WTC11 (cell line): ENCODE measurements at regions not wholly inside any gene's neighbourhood (a gene's known extent, or its start where the extent isn't known, plus 50 kb on each side); places are given as distances from the start of the nearest gene placed in this dataset.

ENCODE experiments used
- ATAC-seq: fragments of 200-7000 bp; cut with Tn5 transposase; 2 replicates; pipeline ENCODE4 v1.10.0; 2021; ENCODE audit warnings: mild to moderate bottlenecking, moderate library complexity
- CTCF ChIA-PET: fragments of 300-600 bp; sonication (Branson Sonifier 250); formaldehyde crosslinking; loops from one replicate; lab custom pipeline; 2021; ENCODE audit warnings: antibody characterized with exemption; lab: Charles Lee
- POLR2A ChIA-PET: fragments of 350-600 bp; sonication (Branson Sonifier 250); formaldehyde crosslinking; loops from one replicate; lab custom pipeline; 2021; ENCODE audit warnings: antibody characterized with exemption; lab: Charles Lee
- DNase-seq: peaks from one replicate; pipeline ENCODE4 v3.0.0; 2021; ENCODE audit warnings: low spot score
- H3K27ac Mint-ChIP-seq: 2 replicates; pipeline ENCODE4 v1.8.0; 2021; ENCODE audit warnings: mixed read lengths
- H3K27me3 Mint-ChIP-seq: 2 replicates; pipeline ENCODE4 v1.8.0; 2021; ENCODE audit warnings: low read depth, mild to moderate bottlenecking, moderate library complexity, mixed read lengths
- H3K36me3 Mint-ChIP-seq: 2 replicates; pipeline ENCODE4 v1.8.0; 2021; ENCODE audit warnings: mixed read lengths
- H3K4me1 Mint-ChIP-seq: 2 replicates; pipeline ENCODE4 v1.8.0; 2022; ENCODE audit warnings: mixed read lengths
- H3K4me3 Mint-ChIP-seq: 2 replicates; pipeline ENCODE4 v1.8.0; 2021; ENCODE audit warnings: mild to moderate bottlenecking, moderate library complexity, mixed read lengths
- H3K9me3 Mint-ChIP-seq: 2 replicates; pipeline ENCODE4 v1.8.0; 2021; ENCODE audit warnings: mixed read lengths
- ELF4 ChIP-seq: sonication (generic); formaldehyde crosslinking; IDR thresholded peaks from 2 replicates; pipeline ENCODE4 v1.8.1; 2022; ENCODE audit warnings: low read depth, mild to moderate bottlenecking, moderate library complexity, missing genetic modification reagents
- NR2C2 ChIP-seq: sonication (generic); formaldehyde crosslinking; IDR thresholded peaks from 2 replicates; pipeline ENCODE4 v1.8.0; 2022; ENCODE audit warnings: mild to moderate bottlenecking, missing genetic modification reagents
- NR3C1 ChIP-seq: sonication (generic); formaldehyde crosslinking; conservative IDR thresholded peaks from 2 replicates; pipeline ENCODE4 v1.8.1; 2023; ENCODE audit warnings: low read depth, mild to moderate bottlenecking, missing genetic modification reagents
- RORB ChIP-seq: fragments of 250-450 bp; sonication (Bioruptor Pico); IDR thresholded peaks from 2 replicates; pipeline ENCODE4 v1.9.0; 2021; ENCODE audit warnings: mild to moderate bottlenecking
- SP1 ChIP-seq: sonication (generic); formaldehyde crosslinking; conservative IDR thresholded peaks from 2 replicates; pipeline ENCODE4 v1.8.1; 2022; ENCODE audit warnings: missing genetic modification reagents
- TEAD1 ChIP-seq: sonication (generic); formaldehyde crosslinking; IDR thresholded peaks from 2 replicates; pipeline ENCODE4 v1.8.0; 2022; ENCODE audit warnings: mild to moderate bottlenecking, missing genetic modification reagents
- ZNF232 ChIP-seq: sonication (generic); formaldehyde crosslinking; IDR thresholded peaks from 2 replicates; pipeline ENCODE4 v1.8.0; 2022; ENCODE audit warnings: mild to moderate bottlenecking, missing genetic modification reagents
- ZNF263 ChIP-seq: sonication (generic); formaldehyde crosslinking; IDR thresholded peaks from 2 replicates; pipeline ENCODE4 v1.8.1; 2022; ENCODE audit warnings: low read depth, mild to moderate bottlenecking, moderate library complexity, missing genetic modification reagents
- ZNF317 ChIP-seq: sonication (generic); formaldehyde crosslinking; IDR thresholded peaks from 2 replicates; pipeline ENCODE4 v1.8.1; 2023; ENCODE audit warnings: low read depth, mild to moderate bottlenecking, moderate library complexity, missing genetic modification reagents, borderline replicate concordance
- ZNF671 ChIP-seq: fragments of 250-450 bp; sonication (Bioruptor Pico); IDR thresholded peaks from 2 replicates; pipeline ENCODE4 v1.8.0; 2021; ENCODE audit warnings: mild to moderate bottlenecking
- TF ChIP-seq, protein P1 (sequence below): fragments of 250-450 bp; sonication (Bioruptor Pico); IDR thresholded peaks from 2 replicates; pipeline ENCODE4 v1.9.0; 2021; ENCODE audit warnings: mild to moderate bottlenecking
- TF ChIP-seq, protein P2 (sequence below): sonication (generic); formaldehyde crosslinking; IDR thresholded peaks from 2 replicates; pipeline ENCODE4 v1.8.1; 2022; ENCODE audit warnings: low read depth, missing genetic modification reagents, borderline replicate concordance
- TF ChIP-seq, protein P3 (sequence below): fragments of 200-600 bp; IDR thresholded peaks from 2 replicates; pipeline ENCODE4 v1.8.0; 2022; ENCODE audit warnings: antibody characterized with exemption
- TF ChIP-seq, protein P4 (sequence below): sonication (generic); formaldehyde crosslinking; IDR thresholded peaks from 2 replicates; pipeline ENCODE4 v1.8.1; 2023; ENCODE audit warnings: mild to moderate bottlenecking, missing genetic modification reagents, moderate library complexity
- TF ChIP-seq, protein P5 (sequence below): sonication (generic); formaldehyde crosslinking; conservative IDR thresholded peaks from 2 replicates; pipeline ENCODE4 v1.8.1; 2022; ENCODE audit warnings: mild to moderate bottlenecking, missing genetic modification reagents
- TF ChIP-seq, protein P6 (sequence below): sonication (generic); formaldehyde crosslinking; IDR thresholded peaks from 2 replicates; pipeline ENCODE4 v1.8.1; 2022; ENCODE audit warnings: low read depth, mild to moderate bottlenecking, moderate library complexity, missing genetic modification reagents, borderline replicate concordance
- TF ChIP-seq, protein P7 (sequence below): sonication (generic); formaldehyde crosslinking; IDR thresholded peaks from 2 replicates; pipeline ENCODE4 v1.8.0; 2022; ENCODE audit warnings: mild to moderate bottlenecking, missing genetic modification reagents
- TF ChIP-seq, protein P8 (sequence below): fragments of 250-450 bp; sonication (Bioruptor Pico); IDR thresholded peaks from 2 replicates; pipeline ENCODE4 v1.9.0; 2021; ENCODE audit warnings: mild to moderate bottlenecking
- TF ChIP-seq, protein P9 (sequence below): sonication (generic); formaldehyde crosslinking; IDR thresholded peaks from 2 replicates; pipeline ENCODE4 v1.8.1; 2023; ENCODE audit warnings: mild to moderate bottlenecking, missing genetic modification reagents
- TF ChIP-seq, protein P10 (sequence below): sonication (generic); formaldehyde crosslinking; IDR thresholded peaks from 2 replicates; pipeline ENCODE4 v1.8.0; 2022; ENCODE audit warnings: mild to moderate bottlenecking, missing genetic modification reagents

DNA sequence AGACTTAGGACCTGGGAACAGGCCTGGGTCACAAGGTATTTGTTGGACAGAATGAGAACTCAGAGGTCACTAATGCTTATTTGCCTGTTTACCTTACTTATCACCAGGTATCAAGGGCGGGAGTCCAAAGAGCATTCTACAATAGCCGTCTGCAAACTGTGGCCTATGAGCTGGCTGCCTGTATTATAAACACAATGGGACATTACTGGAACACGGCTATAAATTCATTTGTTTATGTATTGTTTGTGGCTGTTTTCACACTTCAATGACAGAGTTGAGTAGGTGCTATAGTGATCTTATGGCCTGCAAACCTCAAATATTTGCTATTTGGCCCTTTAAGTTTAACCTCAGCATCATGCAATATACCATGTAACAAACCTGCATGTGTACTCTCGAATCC lies 76.6 kb upstream of the ASTN2 start:
- no peak for ATAC-seq
- H3K27me3 Mint-ChIP-seq, result peaks cover 5% of the 10 kb centered on the region
- no peak for DNase-seq
- no peaks in the 10 kb centered on the region for H3K36me3 Mint-ChIP-seq
- no peak overlapping the region for H3K27ac Mint-ChIP-seq
- peaks cover 15% of the 10 kb centered on the region for H3K4me1 Mint-ChIP-seq
- no peak overlapping the region for H3K4me3 Mint-ChIP-seq
- H3K9me3 Mint-ChIP-seq, result peaks cover 9% of the 10 kb centered on the region
- TF ChIP-seq ZNF232 (CRISPR knock-in tag) (no peak), SP1 (CRISPR knock-in tag) (no peak), TEAD1 (no peak), NR2C2 (CRISPR knock-in tag) (no peak)
- TF ChIP-seq, protein P1, sequence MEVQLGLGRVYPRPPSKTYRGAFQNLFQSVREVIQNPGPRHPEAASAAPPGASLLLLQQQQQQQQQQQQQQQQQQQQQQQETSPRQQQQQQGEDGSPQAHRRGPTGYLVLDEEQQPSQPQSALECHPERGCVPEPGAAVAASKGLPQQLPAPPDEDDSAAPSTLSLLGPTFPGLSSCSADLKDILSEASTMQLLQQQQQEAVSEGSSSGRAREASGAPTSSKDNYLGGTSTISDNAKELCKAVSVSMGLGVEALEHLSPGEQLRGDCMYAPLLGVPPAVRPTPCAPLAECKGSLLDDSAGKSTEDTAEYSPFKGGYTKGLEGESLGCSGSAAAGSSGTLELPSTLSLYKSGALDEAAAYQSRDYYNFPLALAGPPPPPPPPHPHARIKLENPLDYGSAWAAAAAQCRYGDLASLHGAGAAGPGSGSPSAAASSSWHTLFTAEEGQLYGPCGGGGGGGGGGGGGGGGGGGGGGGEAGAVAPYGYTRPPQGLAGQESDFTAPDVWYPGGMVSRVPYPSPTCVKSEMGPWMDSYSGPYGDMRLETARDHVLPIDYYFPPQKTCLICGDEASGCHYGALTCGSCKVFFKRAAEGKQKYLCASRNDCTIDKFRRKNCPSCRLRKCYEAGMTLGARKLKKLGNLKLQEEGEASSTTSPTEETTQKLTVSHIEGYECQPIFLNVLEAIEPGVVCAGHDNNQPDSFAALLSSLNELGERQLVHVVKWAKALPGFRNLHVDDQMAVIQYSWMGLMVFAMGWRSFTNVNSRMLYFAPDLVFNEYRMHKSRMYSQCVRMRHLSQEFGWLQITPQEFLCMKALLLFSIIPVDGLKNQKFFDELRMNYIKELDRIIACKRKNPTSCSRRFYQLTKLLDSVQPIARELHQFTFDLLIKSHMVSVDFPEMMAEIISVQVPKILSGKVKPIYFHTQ (CRISPR knock-in tag), result no peak
- TF ChIP-seq, protein P2, sequence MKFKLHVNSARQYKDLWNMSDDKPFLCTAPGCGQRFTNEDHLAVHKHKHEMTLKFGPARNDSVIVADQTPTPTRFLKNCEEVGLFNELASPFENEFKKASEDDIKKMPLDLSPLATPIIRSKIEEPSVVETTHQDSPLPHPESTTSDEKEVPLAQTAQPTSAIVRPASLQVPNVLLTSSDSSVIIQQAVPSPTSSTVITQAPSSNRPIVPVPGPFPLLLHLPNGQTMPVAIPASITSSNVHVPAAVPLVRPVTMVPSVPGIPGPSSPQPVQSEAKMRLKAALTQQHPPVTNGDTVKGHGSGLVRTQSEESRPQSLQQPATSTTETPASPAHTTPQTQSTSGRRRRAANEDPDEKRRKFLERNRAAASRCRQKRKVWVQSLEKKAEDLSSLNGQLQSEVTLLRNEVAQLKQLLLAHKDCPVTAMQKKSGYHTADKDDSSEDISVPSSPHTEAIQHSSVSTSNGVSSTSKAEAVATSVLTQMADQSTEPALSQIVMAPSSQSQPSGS (CRISPR knock-in tag), result no peak
- ChIA-PET POLR2A (no interaction called here), CTCF (no interaction called here)

DNA sequence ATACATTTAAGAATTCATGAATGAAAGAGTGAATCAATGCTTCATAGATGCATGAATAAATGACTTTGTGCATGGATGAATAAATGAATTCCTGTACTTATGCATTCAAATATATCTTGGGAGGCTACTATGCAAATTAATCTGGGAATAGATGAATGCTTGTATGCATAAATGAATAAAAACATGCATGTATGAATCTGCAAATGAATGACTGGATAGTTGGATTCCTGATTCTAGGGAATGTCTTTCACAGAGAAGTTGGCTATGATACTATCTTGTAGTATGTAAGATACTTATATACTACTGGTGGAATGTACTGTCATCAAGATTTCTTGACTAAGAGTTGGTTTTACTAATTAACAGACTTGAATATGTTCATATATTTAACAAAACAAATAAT lies 75.3 kb upstream of the ASTN2 start:
- Mint-ChIP-seq H3K27ac (no peak overlapping the region), H3K4me3 (no peak overlapping the region), H3K36me3 (no peaks in the 10 kb centered on the region), H3K4me1 (peaks cover 21% of the 10 kb centered on the region), H3K9me3 (no peaks in the 10 kb centered on the region), H3K27me3 (peaks cover 5% of the 10 kb centered on the region)
- CTCF ChIA-PET, result interaction anchor here (1.0 to 3.5 kb wide), 2 partner anchors 46 to 132 kb away, joined by 3 to 39 read pairs; no protein-coding TSS in a partner anchor
- DNase-seq (no peak), ATAC-seq (no peak)
- POLR2A ChIA-PET, result no interaction called here
- TF ChIP-seq ZNF317, result no peak
- TF ChIP-seq NR3C1 (CRISPR knock-in tag), result no peak
- TF ChIP-seq, protein P3, sequence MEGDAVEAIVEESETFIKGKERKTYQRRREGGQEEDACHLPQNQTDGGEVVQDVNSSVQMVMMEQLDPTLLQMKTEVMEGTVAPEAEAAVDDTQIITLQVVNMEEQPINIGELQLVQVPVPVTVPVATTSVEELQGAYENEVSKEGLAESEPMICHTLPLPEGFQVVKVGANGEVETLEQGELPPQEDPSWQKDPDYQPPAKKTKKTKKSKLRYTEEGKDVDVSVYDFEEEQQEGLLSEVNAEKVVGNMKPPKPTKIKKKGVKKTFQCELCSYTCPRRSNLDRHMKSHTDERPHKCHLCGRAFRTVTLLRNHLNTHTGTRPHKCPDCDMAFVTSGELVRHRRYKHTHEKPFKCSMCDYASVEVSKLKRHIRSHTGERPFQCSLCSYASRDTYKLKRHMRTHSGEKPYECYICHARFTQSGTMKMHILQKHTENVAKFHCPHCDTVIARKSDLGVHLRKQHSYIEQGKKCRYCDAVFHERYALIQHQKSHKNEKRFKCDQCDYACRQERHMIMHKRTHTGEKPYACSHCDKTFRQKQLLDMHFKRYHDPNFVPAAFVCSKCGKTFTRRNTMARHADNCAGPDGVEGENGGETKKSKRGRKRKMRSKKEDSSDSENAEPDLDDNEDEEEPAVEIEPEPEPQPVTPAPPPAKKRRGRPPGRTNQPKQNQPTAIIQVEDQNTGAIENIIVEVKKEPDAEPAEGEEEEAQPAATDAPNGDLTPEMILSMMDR, result no peak
- TF ChIP-seq, protein P4, sequence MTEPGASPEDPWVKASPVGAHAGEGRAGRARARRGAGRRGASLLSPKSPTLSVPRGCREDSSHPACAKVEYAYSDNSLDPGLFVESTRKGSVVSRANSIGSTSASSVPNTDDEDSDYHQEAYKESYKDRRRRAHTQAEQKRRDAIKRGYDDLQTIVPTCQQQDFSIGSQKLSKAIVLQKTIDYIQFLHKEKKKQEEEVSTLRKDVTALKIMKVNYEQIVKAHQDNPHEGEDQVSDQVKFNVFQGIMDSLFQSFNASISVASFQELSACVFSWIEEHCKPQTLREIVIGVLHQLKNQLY (CRISPR knock-in tag), result no peak
- TF ChIP-seq, protein P5, sequence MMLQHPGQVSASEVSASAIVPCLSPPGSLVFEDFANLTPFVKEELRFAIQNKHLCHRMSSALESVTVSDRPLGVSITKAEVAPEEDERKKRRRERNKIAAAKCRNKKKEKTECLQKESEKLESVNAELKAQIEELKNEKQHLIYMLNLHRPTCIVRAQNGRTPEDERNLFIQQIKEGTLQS (CRISPR knock-in tag), result no peak
- TF ChIP-seq, protein P6, sequence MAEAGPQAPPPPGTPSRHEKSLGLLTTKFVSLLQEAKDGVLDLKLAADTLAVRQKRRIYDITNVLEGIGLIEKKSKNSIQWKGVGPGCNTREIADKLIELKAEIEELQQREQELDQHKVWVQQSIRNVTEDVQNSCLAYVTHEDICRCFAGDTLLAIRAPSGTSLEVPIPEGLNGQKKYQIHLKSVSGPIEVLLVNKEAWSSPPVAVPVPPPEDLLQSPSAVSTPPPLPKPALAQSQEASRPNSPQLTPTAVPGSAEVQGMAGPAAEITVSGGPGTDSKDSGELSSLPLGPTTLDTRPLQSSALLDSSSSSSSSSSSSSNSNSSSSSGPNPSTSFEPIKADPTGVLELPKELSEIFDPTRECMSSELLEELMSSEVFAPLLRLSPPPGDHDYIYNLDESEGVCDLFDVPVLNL (CRISPR knock-in tag), result no peak
- TF ChIP-seq ZNF671, result no peak
- no peak for TF ChIP-seq ELF4 (CRISPR knock-in tag)
- TF ChIP-seq, protein P7, sequence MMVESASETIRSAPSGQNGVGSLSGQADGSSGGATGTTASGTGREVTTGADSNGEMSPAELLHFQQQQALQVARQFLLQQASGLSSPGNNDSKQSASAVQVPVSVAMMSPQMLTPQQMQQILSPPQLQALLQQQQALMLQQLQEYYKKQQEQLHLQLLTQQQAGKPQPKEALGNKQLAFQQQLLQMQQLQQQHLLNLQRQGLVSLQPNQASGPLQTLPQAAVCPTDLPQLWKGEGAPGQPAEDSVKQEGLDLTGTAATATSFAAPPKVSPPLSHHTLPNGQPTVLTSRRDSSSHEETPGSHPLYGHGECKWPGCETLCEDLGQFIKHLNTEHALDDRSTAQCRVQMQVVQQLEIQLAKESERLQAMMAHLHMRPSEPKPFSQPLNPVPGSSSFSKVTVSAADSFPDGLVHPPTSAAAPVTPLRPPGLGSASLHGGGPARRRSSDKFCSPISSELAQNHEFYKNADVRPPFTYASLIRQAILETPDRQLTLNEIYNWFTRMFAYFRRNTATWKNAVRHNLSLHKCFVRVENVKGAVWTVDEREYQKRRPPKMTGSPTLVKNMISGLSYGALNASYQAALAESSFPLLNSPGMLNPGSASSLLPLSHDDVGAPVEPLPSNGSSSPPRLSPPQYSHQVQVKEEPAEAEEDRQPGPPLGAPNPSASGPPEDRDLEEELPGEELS (CRISPR knock-in tag), result no peak
- TF ChIP-seq, protein P8, sequence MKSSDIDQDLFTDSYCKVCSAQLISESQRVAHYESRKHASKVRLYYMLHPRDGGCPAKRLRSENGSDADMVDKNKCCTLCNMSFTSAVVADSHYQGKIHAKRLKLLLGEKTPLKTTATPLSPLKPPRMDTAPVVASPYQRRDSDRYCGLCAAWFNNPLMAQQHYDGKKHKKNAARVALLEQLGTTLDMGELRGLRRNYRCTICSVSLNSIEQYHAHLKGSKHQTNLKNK (CRISPR knock-in tag), result no peak
- TF ChIP-seq RORB (CRISPR knock-in tag), result no peak
- no peak for TF ChIP-seq ZNF263 (CRISPR knock-in tag)
- TF ChIP-seq, protein P9, sequence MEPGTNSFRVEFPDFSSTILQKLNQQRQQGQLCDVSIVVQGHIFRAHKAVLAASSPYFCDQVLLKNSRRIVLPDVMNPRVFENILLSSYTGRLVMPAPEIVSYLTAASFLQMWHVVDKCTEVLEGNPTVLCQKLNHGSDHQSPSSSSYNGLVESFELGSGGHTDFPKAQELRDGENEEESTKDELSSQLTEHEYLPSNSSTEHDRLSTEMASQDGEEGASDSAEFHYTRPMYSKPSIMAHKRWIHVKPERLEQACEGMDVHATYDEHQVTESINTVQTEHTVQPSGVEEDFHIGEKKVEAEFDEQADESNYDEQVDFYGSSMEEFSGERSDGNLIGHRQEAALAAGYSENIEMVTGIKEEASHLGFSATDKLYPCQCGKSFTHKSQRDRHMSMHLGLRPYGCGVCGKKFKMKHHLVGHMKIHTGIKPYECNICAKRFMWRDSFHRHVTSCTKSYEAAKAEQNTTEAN (CRISPR knock-in tag), result no peak
- TF ChIP-seq, protein P10, sequence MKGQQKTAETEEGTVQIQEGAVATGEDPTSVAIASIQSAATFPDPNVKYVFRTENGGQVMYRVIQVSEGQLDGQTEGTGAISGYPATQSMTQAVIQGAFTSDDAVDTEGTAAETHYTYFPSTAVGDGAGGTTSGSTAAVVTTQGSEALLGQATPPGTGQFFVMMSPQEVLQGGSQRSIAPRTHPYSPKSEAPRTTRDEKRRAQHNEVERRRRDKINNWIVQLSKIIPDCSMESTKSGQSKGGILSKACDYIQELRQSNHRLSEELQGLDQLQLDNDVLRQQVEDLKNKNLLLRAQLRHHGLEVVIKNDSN (CRISPR knock-in tag), result no peak
- TF ChIP-seq, protein P2 (CRISPR knock-in tag), result no peak
